Body of pancreas (tissue), 4 donors: ENCODE measurements at regions not wholly inside any gene's neighbourhood (a gene's known extent, or its start where the extent isn't known, plus 50 kb on each side); places are given as distances from the start of the nearest gene placed in this dataset.

Source experiments
- ATAC-seq: fragments of 150-250 bp; one replicate; pipeline ENCODE4 v1.9.1; 2016
- DNase-seq, 4 donors: peaks; one replicate each; pipeline ENCODE4 v3.0.0-alpha.2; 2019
- H3K27ac ChIP-seq, 4 donors: fragments of 200-600 bp; sonication (generic); 1 replicate in 3 of 4; 2 replicates in 1 of 4; pipeline versions ENCODE4 v1.5.1 to v1.6.1; 2016 to 2019; ENCODE audit warnings: mild to moderate bottlenecking in 1 of 4, mixed read lengths in 1 of 4, moderate library complexity in 1 of 4
- H3K27me3 ChIP-seq, 2 donors: fragments of 200-600 bp; sonication (generic); one replicate each; pipeline ENCODE4 v1.6.0; 2016; ENCODE audit warnings: mild to moderate bottlenecking in 1 of 2
- H3K36me3 ChIP-seq, 2 donors: fragments of 200-600 bp; sonication (generic); replicated peaks in 1 of 2; 2 replicates each; pipeline ENCODE4 v1.5.1; 2016; ENCODE audit warnings: low read depth in 2 of 2; ENCODE audit not compliant: insufficient read depth in 1 of 2
- H3K4me1 ChIP-seq: fragments of 200-600 bp; sonication (generic); one replicate; pipeline ENCODE4 v1.6.0; 2016
- H3K4me3 ChIP-seq, 2 donors: fragments of 200-600 bp; sonication (generic); 1 replicate in 1 of 2; 2 replicates in 1 of 2; pipeline ENCODE4 v1.5.1; 2016 to 2019
- H3K9me3 ChIP-seq, 3 donors: fragments of 200-600 bp; sonication (generic); 1 replicate in 2 of 3; 2 replicates in 1 of 3; pipeline ENCODE4 v1.5.1; 2016
- POLR2A ChIP-seq, 3 donors: fragments of 450-650 bp; IDR thresholded peaks; one replicate each; pipeline ENCODE4 v1.6.1; 2016; ENCODE audit warnings: antibody characterized with exemption in 3 of 3, mild to moderate bottlenecking in 2 of 3
- WGBS, 2 donors: methylation state at CpG; one replicate each; pipeline ENCODE4 v1.1.5; 2017; 5-methylcytosine and 5-hydroxymethylcytosine counted together
- intact Hi-C: fragments of 100-400 bp; cut with DNase I; formaldehyde crosslinking; loops from one replicate; pipeline ENCODE4 v1.15.1; 2023
- TF ChIP-seq, protein P1 (sequence below), 7 experiments: fragments of 450-650 bp in 4 of 7; fragments of 200-600 bp in 3 of 7; sonication (generic) in 3 of 7; IDR thresholded peaks; one replicate each; pipeline ENCODE4 v1.5.1; 2016 to 2019; ENCODE audit warnings: antibody characterized with exemption in 7 of 7

DNA sequence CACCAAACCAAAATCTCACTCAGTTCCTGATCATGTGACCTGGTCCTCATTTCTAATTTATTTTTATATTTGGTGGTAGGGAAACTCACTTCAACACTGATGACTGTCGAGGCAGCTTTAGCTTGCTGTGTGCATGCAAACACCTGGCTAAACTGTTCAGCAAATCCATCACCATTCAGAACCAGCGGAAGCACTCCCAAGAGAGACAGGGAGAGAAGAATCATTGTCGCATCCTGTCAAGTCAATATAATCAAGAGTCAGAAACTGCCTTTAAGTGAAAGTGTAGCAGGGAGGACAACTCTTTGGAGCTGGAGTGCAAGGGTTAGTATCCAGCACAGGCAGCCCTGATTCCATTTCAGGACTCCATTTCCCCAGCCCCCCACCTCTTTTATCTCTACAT, 300.7 kb downstream of the XPNPEP1 start:
- WGBS, 2 donors, result 83 to 94% methylated on average over 3 of the region's 3 CpGs

DNA sequence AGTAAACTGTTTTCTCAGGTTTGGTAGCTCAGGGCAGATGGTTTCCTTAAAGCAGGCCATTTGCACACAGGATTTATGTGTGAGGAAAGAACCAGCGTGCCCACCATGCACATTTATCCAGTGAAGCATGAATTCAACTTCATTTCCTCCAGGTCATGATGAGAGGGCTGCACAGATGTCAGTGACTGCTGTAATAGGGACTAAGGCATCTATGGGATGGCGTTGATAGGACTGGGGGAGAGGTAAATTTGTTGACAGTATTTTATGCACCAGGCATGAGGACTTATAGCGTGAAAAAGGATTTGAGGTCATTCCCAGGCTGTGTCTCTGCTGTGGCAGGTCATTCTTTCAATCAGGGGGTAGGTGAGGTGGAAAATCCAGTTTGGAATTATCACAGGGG, 302.9 kb downstream of the XPNPEP1 start:
- Histone ChIP-seq H3K9me3 (no peaks in the 10 kb centered on the region), H3K27ac (no peak overlapping the region), H3K27me3 (no peaks in the 10 kb centered on the region), H3K36me3 (no peaks in the 10 kb centered on the region), H3K4me3 (no peak overlapping the region), H3K4me1 (peaks cover 46% of the 10 kb centered on the region)
- WGBS, 2 donors, result 52 to 53% methylated on average over 3 of the region's 3 CpGs
- intact Hi-C loops, result no loop called here
- DNase-seq, result no peak
- ATAC-seq, result no peak
- TF ChIP-seq, protein P1, sequence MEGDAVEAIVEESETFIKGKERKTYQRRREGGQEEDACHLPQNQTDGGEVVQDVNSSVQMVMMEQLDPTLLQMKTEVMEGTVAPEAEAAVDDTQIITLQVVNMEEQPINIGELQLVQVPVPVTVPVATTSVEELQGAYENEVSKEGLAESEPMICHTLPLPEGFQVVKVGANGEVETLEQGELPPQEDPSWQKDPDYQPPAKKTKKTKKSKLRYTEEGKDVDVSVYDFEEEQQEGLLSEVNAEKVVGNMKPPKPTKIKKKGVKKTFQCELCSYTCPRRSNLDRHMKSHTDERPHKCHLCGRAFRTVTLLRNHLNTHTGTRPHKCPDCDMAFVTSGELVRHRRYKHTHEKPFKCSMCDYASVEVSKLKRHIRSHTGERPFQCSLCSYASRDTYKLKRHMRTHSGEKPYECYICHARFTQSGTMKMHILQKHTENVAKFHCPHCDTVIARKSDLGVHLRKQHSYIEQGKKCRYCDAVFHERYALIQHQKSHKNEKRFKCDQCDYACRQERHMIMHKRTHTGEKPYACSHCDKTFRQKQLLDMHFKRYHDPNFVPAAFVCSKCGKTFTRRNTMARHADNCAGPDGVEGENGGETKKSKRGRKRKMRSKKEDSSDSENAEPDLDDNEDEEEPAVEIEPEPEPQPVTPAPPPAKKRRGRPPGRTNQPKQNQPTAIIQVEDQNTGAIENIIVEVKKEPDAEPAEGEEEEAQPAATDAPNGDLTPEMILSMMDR (IDR thresholded peaks at IDR 0.05), result no peak
- TF ChIP-seq POLR2A (IDR thresholded peaks at IDR 0.05), result no peak

More for the DNA sequence above, 300.7 kb downstream of the XPNPEP1 start:
- no peak for ATAC-seq
- H3K4me1 ChIP-seq, result peaks cover 51% of the 10 kb centered on the region
- H3K36me3 ChIP-seq, result no peaks in the 10 kb centered on the region
- no peak overlapping the region for H3K4me3 ChIP-seq
- no peak for DNase-seq
- no peaks in the 10 kb centered on the region for H3K9me3 ChIP-seq
- no peak overlapping the region for H3K27ac ChIP-seq
- intact Hi-C loops, result no loop called here
- H3K27me3 ChIP-seq, result no peaks in the 10 kb centered on the region
- TF ChIP-seq, protein P1 (IDR thresholded peaks at IDR 0.05), result no peak
- TF ChIP-seq POLR2A (IDR thresholded peaks at IDR 0.05), result no peak

DNA sequence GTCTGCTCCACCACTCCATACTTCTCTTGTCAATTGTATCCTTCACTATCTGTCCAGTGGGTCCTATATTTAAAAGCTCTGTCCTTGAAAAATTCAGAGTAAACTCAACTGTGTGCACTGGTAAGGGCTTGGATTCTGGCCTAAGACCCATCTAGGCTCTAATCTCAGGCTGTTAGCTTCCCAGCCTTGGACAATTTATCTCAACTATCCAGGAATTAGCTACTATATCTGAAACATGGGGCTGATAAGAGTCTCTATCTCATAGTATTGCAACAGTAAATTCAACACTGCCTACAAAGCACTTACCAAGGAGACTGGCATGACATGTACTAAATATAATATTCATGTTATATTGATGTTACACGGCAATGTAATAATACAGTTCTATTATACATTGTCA, 303.4 kb downstream of the XPNPEP1 start:
- intact Hi-C loops, result no loop called here
- WGBS, 2 donors, result 18 to 24% methylated on average over 1 of the region's 1 CpG
- Histone ChIP-seq H3K27ac (no peak overlapping the region), H3K27me3 (no peaks in the 10 kb centered on the region), H3K4me3 (no peak overlapping the region), H3K36me3 (no peaks in the 10 kb centered on the region), H3K4me1 (peaks cover 41% of the 10 kb centered on the region), H3K9me3 (no peaks in the 10 kb centered on the region)
- no peak for TF ChIP-seq POLR2A (IDR thresholded peaks at IDR 0.05)
- TF ChIP-seq, protein P1 (IDR thresholded peaks at IDR 0.05), result no peak
- ATAC-seq, result peak; percentile 53
- peak in 1 of 4 donors; percentile 11 for DNase-seq

DNA sequence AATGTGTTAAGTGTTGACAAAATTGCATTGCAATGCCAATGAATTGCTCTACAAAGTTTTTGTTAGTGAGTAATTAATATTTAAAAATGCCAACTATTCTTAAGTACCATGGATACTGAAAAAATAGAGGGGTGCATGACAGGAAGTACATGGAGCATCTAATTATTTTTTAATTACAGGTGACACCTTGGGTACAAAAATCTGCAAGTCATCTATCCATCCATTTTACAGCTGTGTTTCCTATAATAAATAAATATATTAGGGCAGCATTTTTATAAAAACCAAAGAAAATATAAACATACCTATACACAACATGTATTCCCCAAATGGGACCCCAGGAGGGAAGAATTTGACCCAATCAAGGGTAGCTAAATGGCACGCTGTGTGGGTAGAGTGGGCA, 304.6 kb downstream of the XPNPEP1 start:
- no peaks in the 10 kb centered on the region for H3K36me3 ChIP-seq
- H3K9me3 ChIP-seq, result no peaks in the 10 kb centered on the region
- H3K27me3 ChIP-seq, result no peaks in the 10 kb centered on the region
- peaks cover 34% of the 10 kb centered on the region for H3K4me1 ChIP-seq
- no peak overlapping the region for H3K4me3 ChIP-seq
- no peak overlapping the region for H3K27ac ChIP-seq
- no peak for ATAC-seq
- TF ChIP-seq POLR2A (IDR thresholded peaks at IDR 0.05), result no peak
- TF ChIP-seq, protein P1 (IDR thresholded peaks at IDR 0.05), result no peak
- WGBS, 2 donors, result 92 to 100% methylated on average over 1 of the region's 1 CpG
- intact Hi-C loops, result no loop called here
- no peak for DNase-seq

DNA sequence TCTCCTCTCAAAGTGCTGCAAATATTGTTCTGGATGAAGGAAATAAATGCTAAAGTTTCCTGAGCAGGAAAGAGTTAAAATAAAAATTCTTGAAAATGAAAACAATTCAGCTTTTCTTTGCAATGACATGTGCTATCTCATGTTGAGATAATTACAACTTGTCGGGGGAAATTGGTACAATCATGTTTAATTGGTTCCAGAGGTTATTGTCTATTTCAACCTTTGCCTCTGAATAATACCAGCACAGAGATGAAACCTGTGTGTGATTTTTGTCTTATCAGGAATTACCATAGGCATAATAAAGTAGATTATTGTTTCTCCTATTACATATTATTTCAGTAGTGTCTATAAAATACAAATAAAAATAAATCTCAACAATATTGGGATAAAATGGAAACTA, 305.0 kb downstream of the XPNPEP1 start:
- Histone ChIP-seq H3K27ac (no peak overlapping the region), H3K4me3 (no peak overlapping the region), H3K36me3 (no peaks in the 10 kb centered on the region), H3K27me3 (no peaks in the 10 kb centered on the region), H3K9me3 (no peaks in the 10 kb centered on the region), H3K4me1 (peaks cover 34% of the 10 kb centered on the region)
- ATAC-seq, result no peak
- 0% methylated on average over 1 of the region's 1 CpG for WGBS, 2 donors
- intact Hi-C loops, result no loop called here
- TF ChIP-seq, protein P1 (IDR thresholded peaks at IDR 0.05), result no peak
- no peak for TF ChIP-seq POLR2A (IDR thresholded peaks at IDR 0.05)
- DNase-seq, result no peak
